Mucosa of stomach (tissue), 1 donor: ENCODE measurements at regions not wholly inside any gene's neighbourhood (a gene's known extent, or its start where the extent isn't known, plus 50 kb on each side); places are given as distances from the start of the nearest gene placed in this dataset.

ENCODE experiments used
- H3K27me3 ChIP-seq: one replicate; pipeline ENCODE4 v1.7.0; 2013; ENCODE audit warnings: mild to moderate bottlenecking, low read length; ENCODE audit not compliant: control insufficient read depth, insufficient read depth
- H3K36me3 ChIP-seq: one replicate; pipeline ENCODE4 v1.7.0; 2013; ENCODE audit warnings: low read length; ENCODE audit not compliant: control insufficient read depth, insufficient read depth
- H3K4me1 ChIP-seq: one replicate; pipeline ENCODE4 v1.7.0; 2013; ENCODE audit warnings: mild to moderate bottlenecking, low read length; ENCODE audit not compliant: control insufficient read depth, insufficient read depth
- H3K4me3 ChIP-seq: one replicate; pipeline ENCODE4 v1.7.0; 2013; ENCODE audit warnings: low read length
- H3K9ac ChIP-seq: one replicate; pipeline ENCODE4 v1.7.0; 2013; ENCODE audit warnings: mild to moderate bottlenecking, low read length, moderate library complexity
- H3K9me3 ChIP-seq: one replicate; pipeline ENCODE4 v1.7.0; 2013; ENCODE audit warnings: mild to moderate bottlenecking, low read length, moderate library complexity; ENCODE audit not compliant: control insufficient read depth
- donor health status: Pancreatic carcinoma.

DNA sequence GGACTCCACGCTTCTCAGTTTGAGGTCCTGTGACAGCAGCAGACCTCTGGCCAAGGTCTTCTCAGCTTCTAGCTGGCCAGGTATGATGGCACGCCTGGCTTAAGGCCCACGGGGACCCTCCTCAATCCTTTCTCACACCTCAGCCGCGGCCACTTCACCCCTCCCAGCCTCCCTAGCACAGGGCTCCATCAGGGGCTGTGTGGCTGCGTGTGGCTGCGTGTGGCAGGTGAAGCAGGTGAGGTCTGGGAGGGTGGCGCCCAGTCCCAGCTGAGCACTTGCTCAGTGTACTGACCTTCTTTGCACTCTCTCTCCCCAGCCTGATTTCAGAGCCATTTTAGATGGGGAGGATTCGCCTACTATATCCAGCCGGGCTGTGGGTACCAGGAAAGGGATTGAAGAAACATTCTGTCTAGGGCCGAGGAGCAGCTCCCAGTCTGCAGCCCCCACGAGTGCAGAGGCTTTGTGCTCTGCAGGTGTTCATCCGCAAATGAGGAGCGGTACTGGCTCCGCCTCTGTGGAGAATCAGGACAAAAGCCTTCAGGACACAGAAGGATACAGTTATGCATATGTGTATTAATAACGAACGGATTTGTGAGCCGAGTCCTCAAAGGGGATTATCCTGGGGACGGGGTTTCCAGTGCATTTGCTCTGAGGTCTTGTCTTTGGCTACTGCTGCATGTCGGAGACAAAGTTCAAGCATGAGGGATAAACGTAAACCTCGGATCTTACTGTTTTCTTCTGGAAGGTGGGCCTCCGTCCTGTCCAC lies 236.9 kb upstream of the RAB6C start:
- no peaks in the 10 kb centered on the region for H3K4me1 ChIP-seq
- no peak overlapping the region for H3K9ac ChIP-seq
- H3K36me3 ChIP-seq = no peaks in the 10 kb centered on the region
- no peaks in the 10 kb centered on the region for H3K27me3 ChIP-seq
- H3K4me3 ChIP-seq = no peak overlapping the region
- H3K9me3 ChIP-seq = no peaks in the 10 kb centered on the region

GRCh38 chr2:129744141-129744540 lies 235.3 kb upstream of the RAB6C start:
- Histone ChIP-seq H3K27me3 (no peaks in the 10 kb centered on the region), H3K9me3 (no peaks in the 10 kb centered on the region), H3K4me3 (no peak overlapping the region)

GRCh38 chr2:129744649-129745048 lies 234.8 kb upstream of the RAB6C start:
- Histone ChIP-seq H3K4me1 (no peaks in the 10 kb centered on the region), H3K9me3 (no peaks in the 10 kb centered on the region), H3K4me3 (no peak overlapping the region), H3K27me3 (no peaks in the 10 kb centered on the region), H3K36me3 (no peaks in the 10 kb centered on the region), H3K9ac (no peak overlapping the region)

More at GRCh38 chr2:129744141-129744540, 235.3 kb upstream of the RAB6C start:
- Histone ChIP-seq H3K4me1 (no peaks in the 10 kb centered on the region), H3K36me3 (no peaks in the 10 kb centered on the region), H3K9ac (no peak overlapping the region)

GRCh38 chr2:129747500-129748125 lies 231.9 kb upstream of the RAB6C start:
- Histone ChIP-seq H3K4me1 (no peaks in the 10 kb centered on the region), H3K4me3 (no peak overlapping the region), H3K9ac (no peak overlapping the region), H3K36me3 (no peaks in the 10 kb centered on the region), H3K9me3 (no peaks in the 10 kb centered on the region), H3K27me3 (no peaks in the 10 kb centered on the region)

DNA sequence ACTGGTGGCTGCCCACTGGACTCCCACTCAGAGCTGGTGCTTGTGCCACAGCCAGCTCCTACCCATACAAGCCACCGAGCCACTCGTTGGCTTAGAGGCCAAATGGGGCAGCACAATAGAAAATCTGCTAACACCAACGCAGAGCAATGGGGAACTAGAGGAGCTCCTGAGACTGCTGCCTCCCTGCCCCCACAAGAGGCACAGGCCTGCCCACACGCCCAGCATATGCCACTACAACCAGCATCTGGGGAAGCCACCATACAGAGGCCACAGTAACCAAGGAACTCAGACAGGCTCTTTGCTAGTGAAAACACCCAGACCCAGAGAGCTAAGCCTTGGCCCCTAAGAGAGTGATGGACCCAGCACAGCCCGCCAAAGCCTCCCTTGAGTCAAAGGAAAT lies 231.2 kb upstream of the RAB6C start:
- Histone ChIP-seq H3K36me3 (no peaks in the 10 kb centered on the region), H3K27me3 (no peaks in the 10 kb centered on the region), H3K9ac (no peak overlapping the region), H3K9me3 (no peaks in the 10 kb centered on the region), H3K4me1 (no peaks in the 10 kb centered on the region), H3K4me3 (no peak overlapping the region)

DNA sequence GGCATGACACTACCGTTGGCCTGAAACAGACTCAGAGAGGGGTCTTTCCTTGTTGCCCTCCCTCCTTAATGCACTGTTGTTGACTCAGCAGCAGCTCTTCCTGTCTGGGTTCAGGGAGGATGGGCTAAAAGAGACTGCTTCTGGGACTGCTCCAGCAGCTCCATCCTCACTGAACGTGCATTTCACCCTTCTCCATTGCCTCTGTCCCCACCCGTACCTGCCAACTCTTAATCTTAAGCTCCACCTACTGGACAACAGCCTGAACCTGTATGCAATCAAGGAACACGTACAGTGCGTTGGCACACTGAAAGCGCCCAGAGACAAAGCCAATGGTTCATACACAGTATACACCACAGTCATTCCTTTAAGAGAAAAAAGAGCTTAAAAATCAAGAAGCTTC lies 230.8 kb upstream of the RAB6C start:
- no peaks in the 10 kb centered on the region for H3K27me3 ChIP-seq
- H3K36me3 ChIP-seq = no peaks in the 10 kb centered on the region
- no peaks in the 10 kb centered on the region for H3K9me3 ChIP-seq
- H3K9ac ChIP-seq = no peak overlapping the region
- no peaks in the 10 kb centered on the region for H3K4me1 ChIP-seq
- no peak overlapping the region for H3K4me3 ChIP-seq

DNA sequence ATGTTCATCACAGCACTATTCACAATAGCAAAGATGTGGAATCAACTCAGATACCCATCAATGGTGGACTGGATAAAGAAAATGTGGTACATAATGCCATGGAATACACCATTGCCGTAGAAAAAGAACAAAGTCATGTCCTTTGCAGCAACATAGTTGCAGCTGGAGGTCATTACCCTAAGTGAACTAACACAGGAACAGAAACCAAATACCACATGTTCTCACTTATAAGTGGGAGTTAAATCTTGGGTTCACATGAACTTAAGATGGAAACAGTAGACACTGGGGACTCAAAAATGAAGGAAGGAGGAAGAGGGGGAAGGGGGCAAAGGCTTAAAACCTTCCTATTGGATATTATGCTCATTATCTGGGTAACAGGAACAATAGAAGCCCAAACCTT lies 228.1 kb upstream of the RAB6C start:
- H3K36me3 ChIP-seq = no peaks in the 10 kb centered on the region

GRCh38 chr2:129752176-129752575 lies 227.3 kb upstream of the RAB6C start:
- H3K4me1 ChIP-seq = no peaks in the 10 kb centered on the region
- no peaks in the 10 kb centered on the region for H3K9me3 ChIP-seq
- no peaks in the 10 kb centered on the region for H3K36me3 ChIP-seq
- H3K9ac ChIP-seq = no peak overlapping the region
- H3K27me3 ChIP-seq = no peaks in the 10 kb centered on the region
- no peak overlapping the region for H3K4me3 ChIP-seq

More for the DNA sequence above, 228.1 kb upstream of the RAB6C start:
- H3K9me3 ChIP-seq = no peaks in the 10 kb centered on the region
- H3K4me1 ChIP-seq = no peaks in the 10 kb centered on the region
- no peak overlapping the region for H3K9ac ChIP-seq
- H3K27me3 ChIP-seq = no peaks in the 10 kb centered on the region
- no peak overlapping the region for H3K4me3 ChIP-seq

- H3K9ac ChIP-seq = no peak overlapping the region
- H3K4me3 ChIP-seq = no peak overlapping the region
- no peaks in the 10 kb centered on the region for H3K27me3 ChIP-seq
- H3K4me1 ChIP-seq = no peaks in the 10 kb centered on the region
- no peaks in the 10 kb centered on the region for H3K9me3 ChIP-seq
- no peaks in the 10 kb centered on the region for H3K36me3 ChIP-seq
These were observed 226.8 kb upstream of the RAB6C start for GRCh38 chr2:129752686-129753085.

- H3K4me1 ChIP-seq = peaks cover 5% of the 10 kb centered on the region
- H3K36me3 ChIP-seq = no peaks in the 10 kb centered on the region
- no peaks in the 10 kb centered on the region for H3K27me3 ChIP-seq
- H3K9ac ChIP-seq = no peak overlapping the region
- H3K4me3 ChIP-seq = no peak overlapping the region
- no peaks in the 10 kb centered on the region for H3K9me3 ChIP-seq
These were observed 226.2 kb upstream of the RAB6C start for GRCh38 chr2:129753261-129753660.

- Histone ChIP-seq H3K9me3 (no peaks in the 10 kb centered on the region), H3K9ac (no peak overlapping the region), H3K36me3 (no peaks in the 10 kb centered on the region), H3K4me3 (no peak overlapping the region), H3K4me1 (peaks cover 6% of the 10 kb centered on the region), H3K27me3 (no peaks in the 10 kb centered on the region)
These were observed 225.0 kb upstream of the RAB6C start for GRCh38 chr2:129754421-129754820.

DNA sequence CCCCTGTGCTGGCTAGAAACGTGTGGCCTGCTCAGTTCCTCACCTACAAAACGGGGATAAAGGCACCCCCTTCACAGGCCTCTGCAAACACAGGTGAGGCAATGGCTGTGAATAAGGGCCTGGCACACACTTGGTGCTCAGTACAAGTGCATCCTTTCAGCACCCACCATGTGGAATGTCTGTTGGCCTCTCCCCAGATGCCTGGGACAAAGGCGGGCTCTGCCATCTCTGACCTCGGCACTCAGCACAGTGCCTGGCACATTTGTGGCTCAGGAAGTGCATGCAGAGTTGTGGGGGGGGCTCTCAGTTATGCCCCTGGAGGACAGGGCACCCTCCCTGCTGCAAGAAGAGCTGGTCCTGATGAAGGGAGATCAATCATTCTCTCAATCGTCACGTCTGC lies 224.6 kb upstream of the RAB6C start:
- H3K4me3 ChIP-seq = no peak overlapping the region

More for the DNA sequence above, 224.6 kb upstream of the RAB6C start:
- peaks cover 6% of the 10 kb centered on the region for H3K4me1 ChIP-seq
- no peaks in the 10 kb centered on the region for H3K9me3 ChIP-seq
- no peak overlapping the region for H3K9ac ChIP-seq
- H3K36me3 ChIP-seq = no peaks in the 10 kb centered on the region
- H3K27me3 ChIP-seq = no peaks in the 10 kb centered on the region
